ENCODE measurements at regions not wholly inside any gene's neighbourhood (a gene's known extent, or its start where the extent isn't known, plus 50 kb on each side); places are given as distances from the start of the nearest gene placed in this dataset.
"Not testable (repeated sequence)": the region's sequence is repeated elsewhere in the genome, so short reads cannot be mapped to it uniquely, and the experiment has no call there.

- DNase-seq (ENCODE audit: low read depth): no peak
Measured at GRCh38 chr1:208465786-208466590, 221.8 kb upstream of the PLXNA2 start.

- DNase-seq (ENCODE audit: low read depth): no peak
Measured at GRCh38 chr1:208467151-208467780, 223.1 kb upstream of the PLXNA2 start.

GRCh38 chr1:208475449-208475848, 231.3 kb upstream of the PLXNA2 start:
- DNase-seq (ENCODE audit: low read depth): no peak

- DNase-seq (ENCODE audit: low read depth): no peak
Measured at GRCh38 chr1:208475951-208476845, 232.0 kb upstream of the PLXNA2 start.

GRCh38 chr1:208476846-208477170, 232.6 kb upstream of the PLXNA2 start:
- no peak for DNase-seq (ENCODE audit: low read depth)

GRCh38 chr1:208479435-208479834, 235.3 kb upstream of the PLXNA2 start:
- no peak for DNase-seq (ENCODE audit: low read depth)

- DNase-seq (ENCODE audit: low read depth): no peak
Measured at GRCh38 chr1:208485512-208485911, 241.3 kb upstream of the PLXNA2 start.

GRCh38 chr1:208486677-208487076, 242.5 kb upstream of the PLXNA2 start:
- no peak for DNase-seq (ENCODE audit: low read depth)

GRCh38 chr1:208488432-208488831, 244.2 kb upstream of the PLXNA2 start:
- DNase-seq (ENCODE audit: low read depth): not testable (repeated sequence)

GRCh38 chr1:208496467-208497371, 252.5 kb upstream of the PLXNA2 start:
- no peak for DNase-seq (ENCODE audit: low read depth)

- DNase-seq (ENCODE audit: low read depth): no peak
Measured at GRCh38 chr1:208497866-208498541, 253.8 kb upstream of the PLXNA2 start.

- DNase-seq (ENCODE audit: low read depth): no peak
Measured at GRCh38 chr1:208499026-208499425, 254.8 kb upstream of the PLXNA2 start.

GRCh38 chr1:208499601-208500000, 255.4 kb upstream of the PLXNA2 start:
- no peak for DNase-seq (ENCODE audit: low read depth)

GRCh38 chr1:208500375-208500774, 256.2 kb upstream of the PLXNA2 start:
- DNase-seq (ENCODE audit: low read depth): no peak

GRCh38 chr1:208501542-208501941, 257.4 kb upstream of the PLXNA2 start:
- no peak for DNase-seq (ENCODE audit: low read depth)

- DNase-seq (ENCODE audit: low read depth): no peak
Measured at GRCh38 chr1:208503787-208504186, 259.6 kb upstream of the PLXNA2 start.

- DNase-seq (ENCODE audit: low read depth): no peak
Measured at GRCh38 chr1:208506812-208507211, 262.6 kb upstream of the PLXNA2 start.

GRCh38 chr1:208509072-208509471, 264.9 kb upstream of the PLXNA2 start:
- DNase-seq (ENCODE audit: low read depth): no peak

- DNase-seq (ENCODE audit: low read depth): no peak
Measured at GRCh38 chr1:208510192-208510952, 266.2 kb upstream of the PLXNA2 start.

- DNase-seq (ENCODE audit: low read depth): no peak
Measured at GRCh38 chr1:208511242-208511860, 267.2 kb upstream of the PLXNA2 start.

Measured in stimulated activated CD8-positive, alpha-beta memory T cell treated with anti-CD3 and anti-CD28 coated beads, Interleukin-15, amount 100 ng/mL, for 1 hour (primary cell).